DOHH2 (cell line): ENCODE measurements at regions not wholly inside any gene's neighbourhood (a gene's known extent, or its start where the extent isn't known, plus 50 kb on each side); places are given as distances from the start of the nearest gene placed in this dataset.

Source experiments
- H3F3A ChIP-seq: fragments of 200-600 bp; sonication (generic), shearing (Covaris generic); 2 replicates; pipeline ENCODE4 v1.6.0; 2016; ENCODE audit warnings: antibody characterized with exemption, mild to moderate bottlenecking; ENCODE audit not compliant: control insufficient read depth, insufficient read depth
- H3K27ac ChIP-seq: fragments of 200-600 bp; sonication (generic); 2 replicates; pipeline ENCODE4 v1.5.1; 2014; ENCODE audit warnings: low read depth, mild to moderate bottlenecking, low read length, moderate library complexity
- H3K27me3 ChIP-seq: fragments of 200-600 bp; sonication (generic); 2 replicates; pipeline ENCODE4 v1.6.1; 2014; ENCODE audit warnings: mild to moderate bottlenecking, low read length, mixed read lengths; ENCODE audit not compliant: control insufficient read depth
- H3K36me3 ChIP-seq: fragments of 200-600 bp; sonication (generic); 2 replicates; pipeline ENCODE4 v1.6.1; 2014; ENCODE audit warnings: mild to moderate bottlenecking, low read length, moderate library complexity, mixed read lengths; ENCODE audit not compliant: control insufficient read depth
- H3K4me1 ChIP-seq: fragments of 200-600 bp; sonication (generic); 2 replicates; pipeline ENCODE4 v1.6.1; 2014; ENCODE audit warnings: mild to moderate bottlenecking, low read length, mixed read lengths; ENCODE audit not compliant: control insufficient read depth
- H3K4me2 ChIP-seq: fragments of 200-600 bp; sonication (generic); 2 replicates; pipeline ENCODE4 v1.6.0; 2014; ENCODE audit warnings: mild to moderate bottlenecking, low read length, moderate library complexity
- H3K4me3 ChIP-seq: fragments of 200-600 bp; sonication (generic); 2 replicates; pipeline ENCODE4 v1.5.1; 2014; ENCODE audit warnings: mild to moderate bottlenecking, low read length, mixed read lengths
- H3K79me2 ChIP-seq: fragments of 200-600 bp; sonication (generic); 2 replicates; pipeline ENCODE4 v1.6.1; 2014; ENCODE audit warnings: mild to moderate bottlenecking, low read length, mixed read lengths; ENCODE audit not compliant: control insufficient read depth
- H3K9me2 ChIP-seq: fragments of 200-600 bp; sonication (generic); replicated peaks from 2 replicates; pipeline ENCODE4 v1.6.1; 2014; ENCODE audit warnings: mild to moderate bottlenecking, low read length, mixed read lengths; ENCODE audit not compliant: control insufficient read depth
- H3K9me3 ChIP-seq: fragments of 200-600 bp; sonication (generic); 2 replicates; pipeline ENCODE4 v1.6.1; 2014; ENCODE audit warnings: antibody characterized with exemption, low read length, mixed read lengths; ENCODE audit not compliant: control insufficient read depth, insufficient read depth
- H4K20me1 ChIP-seq: fragments of 200-600 bp; sonication (generic); 2 replicates; pipeline ENCODE4 v1.6.0; 2014; ENCODE audit warnings: low read depth, mild to moderate bottlenecking, antibody characterized with exemption, low read length, moderate library complexity; ENCODE audit not compliant: control insufficient read depth, insufficient read depth
- CTCF ChIP-seq: fragments of 200-600 bp; sonication (generic); IDR thresholded peaks from one replicate; pipeline ENCODE4 v1.5.1; 2014; ENCODE audit warnings: antibody characterized with exemption, mild to moderate bottlenecking, low read depth, low read length; ENCODE audit not compliant: poor library complexity, severe bottlenecking
- EZH2phosphoT487 ChIP-seq: fragments of 200-600 bp; sonication (generic); IDR thresholded peaks from 2 replicates; pipeline ENCODE4 v1.6.1; 2017; ENCODE audit warnings: borderline replicate concordance, mild to moderate bottlenecking, antibody characterized with exemption, low read length, moderate library complexity, mixed read lengths

- no peaks in the 10 kb centered on the region for H3K79me2 ChIP-seq
- no peaks in the 10 kb centered on the region for H3K4me1 ChIP-seq
- no peaks in the 10 kb centered on the region for H4K20me1 ChIP-seq
- H3K27ac ChIP-seq = no peak overlapping the region
- H3K4me2 ChIP-seq = no peak overlapping the region
- H3K4me3 ChIP-seq = no peak overlapping the region
- H3K36me3 ChIP-seq = no peaks in the 10 kb centered on the region
- TF ChIP-seq EZH2phosphoT487 (no peak), CTCF (no peak)
- no peaks in the 10 kb centered on the region for H3K27me3 ChIP-seq
- H3F3A ChIP-seq = no peaks in the 10 kb centered on the region
- H3K9me3 ChIP-seq = no peaks in the 10 kb centered on the region
- no peaks in the 10 kb centered on the region for H3K9me2 ChIP-seq
Measured at GRCh38 chr3:135325096-135325495, 530.0 kb downstream of the EPHB1 start.

- H3K9me2 ChIP-seq = no peaks in the 10 kb centered on the region
- H3K27me3 ChIP-seq = no peaks in the 10 kb centered on the region
- H3K4me2 ChIP-seq = no peak overlapping the region
- no peaks in the 10 kb centered on the region for H3K9me3 ChIP-seq
- no peak overlapping the region for H3K4me3 ChIP-seq
- no peaks in the 10 kb centered on the region for H3F3A ChIP-seq
- H3K36me3 ChIP-seq = no peaks in the 10 kb centered on the region
- no peaks in the 10 kb centered on the region for H3K79me2 ChIP-seq
- TF ChIP-seq EZH2phosphoT487 (no peak), CTCF (no peak)
- no peak overlapping the region for H3K27ac ChIP-seq
- no peaks in the 10 kb centered on the region for H3K4me1 ChIP-seq
- no peaks in the 10 kb centered on the region for H4K20me1 ChIP-seq
Measured at GRCh38 chr3:135325726-135326235, 530.7 kb downstream of the EPHB1 start.

GRCh38 chr3:135326851-135327250 lies 531.8 kb downstream of the EPHB1 start:
- H3K4me2 ChIP-seq = no peak overlapping the region
- no peaks in the 10 kb centered on the region for H3F3A ChIP-seq
- TF ChIP-seq EZH2phosphoT487 = no peak
- TF ChIP-seq CTCF = no peak
- no peaks in the 10 kb centered on the region for H3K36me3 ChIP-seq
- H4K20me1 ChIP-seq = no peaks in the 10 kb centered on the region
- no peaks in the 10 kb centered on the region for H3K9me3 ChIP-seq
- H3K4me1 ChIP-seq = no peaks in the 10 kb centered on the region
- no peak overlapping the region for H3K4me3 ChIP-seq
- H3K9me2 ChIP-seq = no peaks in the 10 kb centered on the region
- no peak overlapping the region for H3K27ac ChIP-seq
- no peaks in the 10 kb centered on the region for H3K27me3 ChIP-seq
- H3K79me2 ChIP-seq = no peaks in the 10 kb centered on the region

- no peaks in the 10 kb centered on the region for H4K20me1 ChIP-seq
- no peaks in the 10 kb centered on the region for H3K9me2 ChIP-seq
- H3K36me3 ChIP-seq = no peaks in the 10 kb centered on the region
- H3K9me3 ChIP-seq = no peaks in the 10 kb centered on the region
- H3K79me2 ChIP-seq = no peaks in the 10 kb centered on the region
- H3K4me2 ChIP-seq = no peak overlapping the region
- TF ChIP-seq EZH2phosphoT487 = no peak
- TF ChIP-seq CTCF = no peak
- no peak overlapping the region for H3K4me3 ChIP-seq
- H3K27ac ChIP-seq = no peak overlapping the region
- no peaks in the 10 kb centered on the region for H3K27me3 ChIP-seq
- H3F3A ChIP-seq = no peaks in the 10 kb centered on the region
- no peaks in the 10 kb centered on the region for H3K4me1 ChIP-seq
Measured at GRCh38 chr3:135328036-135328435, 533.0 kb downstream of the EPHB1 start.
